Activated T-cell treated with anti-CD3 and anti-CD28 coated beads for 1 hour (primary cell): ENCODE measurements at regions not wholly inside any gene's neighbourhood (a gene's known extent, or its start where the extent isn't known, plus 50 kb on each side); places are given as distances from the start of the nearest gene placed in this dataset.

Experiments
- DNase-seq: peaks from one replicate; pipeline ENCODE4 v3.0.0-alpha.2; 2020; ENCODE audit warnings: low read depth

- no peak for DNase-seq
These were observed 79.9 kb upstream of the BHLHE23 start for GRCh38 chr20:63086421-63087235.

GRCh38 chr20:63085151-63085861 lies 78.5 kb upstream of the BHLHE23 start:
- DNase-seq, result no peak

- DNase-seq, result no peak
These were observed 77.8 kb upstream of the BHLHE23 start for GRCh38 chr20:63084563-63084927.

- DNase-seq, result no peak
These were observed 77.2 kb upstream of the BHLHE23 start for GRCh38 chr20:63083831-63084562.

- no peak for DNase-seq
These were observed 76.4 kb upstream of the BHLHE23 start for GRCh38 chr20:63082939-63083735.

- DNase-seq, result peak; percentile 24
These were observed 75.7 kb upstream of the BHLHE23 start for GRCh38 chr20:63082308-63082938.

GRCh38 chr20:63081831-63082230 lies 75.1 kb upstream of the BHLHE23 start:
- DNase-seq, result no peak

GRCh38 chr20:63081351-63081750 lies 74.6 kb upstream of the BHLHE23 start:
- DNase-seq, result no peak

- no peak for DNase-seq
These were observed 74.0 kb upstream of the BHLHE23 start for GRCh38 chr20:63080811-63081210.

- DNase-seq, result no peak
These were observed 73.6 kb upstream of the BHLHE23 start for GRCh38 chr20:63080411-63080810.

- no peak for DNase-seq
These were observed 73.2 kb upstream of the BHLHE23 start for GRCh38 chr20:63079971-63080370.

GRCh38 chr20:63077705-63078104 lies 70.9 kb upstream of the BHLHE23 start:
- DNase-seq, result no peak

GRCh38 chr20:63076421-63076820 lies 69.7 kb upstream of the BHLHE23 start:
- no peak for DNase-seq

GRCh38 chr20:63074631-63075030 lies 67.9 kb upstream of the BHLHE23 start:
- no peak for DNase-seq

GRCh38 chr20:63074182-63074581 lies 67.4 kb upstream of the BHLHE23 start:
- DNase-seq, result no peak

- no peak for DNase-seq
These were observed 66.9 kb upstream of the BHLHE23 start for GRCh38 chr20:63073738-63074065.

GRCh38 chr20:63072991-63073737 lies 66.4 kb upstream of the BHLHE23 start:
- no peak for DNase-seq

- DNase-seq, result no peak
These were observed 65.5 kb upstream of the BHLHE23 start for GRCh38 chr20:63072231-63072791.

GRCh38 chr20:63071541-63072181 lies 64.9 kb upstream of the BHLHE23 start:
- DNase-seq, result no peak
